Kidney (tissue), 13 donors: ENCODE measurements at regions not wholly inside any gene's neighbourhood (a gene's known extent, or its start where the extent isn't known, plus 50 kb on each side); places are given as distances from the start of the nearest gene placed in this dataset.

Experiments used
- DNase-seq, 5 donors: peaks; one replicate each; pipeline ENCODE4 v3.0.0-alpha.2; 2013 to 2020
- FAIRE-seq: peaks from 2 replicates; lab custom pipeline; 2012; peaks lifted over from hg19 to GRCh38; lab: Jason Lieb, UNC
- H3K27ac ChIP-seq, 2 donors: one replicate each; pipeline ENCODE4 v1.7.0; 2013; ENCODE audit warnings: low read depth in 2 of 2, low read length in 2 of 2, inconsistent platforms in 1 of 2
- H3K27me3 ChIP-seq: one replicate; pipeline ENCODE4 v1.7.1; 2013; ENCODE audit warnings: low read length, inconsistent platforms; ENCODE audit not compliant: control insufficient read depth, insufficient read depth
- H3K36me3 ChIP-seq, 3 donors: one replicate each; pipeline versions ENCODE4 v1.7.0 to v1.7.1; 2013; ENCODE audit warnings: low read length in 3 of 3, control low read depth in 1 of 3, inconsistent platforms in 1 of 3; ENCODE audit not compliant: insufficient read depth in 3 of 3, control insufficient read depth in 2 of 3
- H3K4me1 ChIP-seq, 3 donors: one replicate each; pipeline versions ENCODE4 v1.7.0 to v1.7.1; 2013; ENCODE audit warnings: low read length in 3 of 3, inconsistent platforms in 1 of 3, low read depth in 1 of 3; ENCODE audit not compliant: control insufficient read depth in 2 of 3, insufficient read depth in 2 of 3
- H3K4me3 ChIP-seq, 3 donors: one replicate each; pipeline versions ENCODE4 v1.7.0 to v1.8.1; 2013; ENCODE audit warnings: low read length in 3 of 3, control low read depth in 1 of 3, inconsistent platforms in 1 of 3
- H3K9ac ChIP-seq, 3 donors: one replicate each; pipeline versions ENCODE4 v1.7.0 to v1.7.1; 2013; ENCODE audit warnings: low read length in 3 of 3, control low read depth in 1 of 3, inconsistent platforms in 1 of 3
- H3K9me3 ChIP-seq, 3 donors: one replicate each; pipeline versions ENCODE4 v1.7.0 to v1.7.1; 2013; ENCODE audit warnings: low read length in 3 of 3, control low read depth in 1 of 3, inconsistent platforms in 1 of 3; ENCODE audit not compliant: control insufficient read depth in 2 of 3, insufficient read depth in 1 of 3
- CTCF ChIP-seq: IDR thresholded peaks from 3 replicates; pipeline ENCODE4 v1.5.1; 2012; ENCODE audit warnings: mild to moderate bottlenecking, moderate library complexity, borderline replicate concordance; ENCODE audit not compliant: insufficient read depth; ENCODE audit errors: extremely low read depth
- intact Hi-C: fragments of 100-400 bp; cut with DNase I; formaldehyde crosslinking; loops from one replicate; pipeline ENCODE4 v1.11.1; 2022
- donor health status: control.
- donor health status: control.
- donor health status: control.
- donor health status: control.
- donor health status: control.
- donor health status: DM: yes; HTN: yes; CAD: no.
- donor health status: Normal renal cell carcinoma (clear cell type).

GRCh38 chr3:16825617-16826204, 59.0 kb upstream of the PLCL2 start:
- TF ChIP-seq CTCF: no peak
- FAIRE-seq: no peak
- Histone ChIP-seq H3K36me3 (no peaks in the 10 kb centered on the region), H3K27me3 (no peaks in the 10 kb centered on the region), H3K4me1 (no peaks in the 10 kb centered on the region), H3K9me3 (no peaks in the 10 kb centered on the region), H3K4me3 (no peak overlapping the region), H3K9ac (no peak overlapping the region), H3K27ac (no peak overlapping the region)
- no peak for DNase-seq
- intact Hi-C loops: no loop called here

- intact Hi-C loops: no loop called here
- Histone ChIP-seq H3K27ac (no peak overlapping the region), H3K36me3 (no peaks in the 10 kb centered on the region), H3K9me3 (no peaks in the 10 kb centered on the region), H3K9ac (no peak overlapping the region), H3K27me3 (no peaks in the 10 kb centered on the region), H3K4me3 (no peak overlapping the region), H3K4me1 (no peaks in the 10 kb centered on the region)
- peak; percentile 39 for TF ChIP-seq CTCF
- FAIRE-seq: no peak
- no peak for DNase-seq
These were observed 55.9 kb upstream of the PLCL2 start for GRCh38 chr3:16828815-16829214.

- intact Hi-C loops: no loop called here
- DNase-seq: no peak
- no peak for FAIRE-seq
- Histone ChIP-seq H3K4me3 (no peak overlapping the region), H3K9ac (no peak overlapping the region), H3K27me3 (no peaks in the 10 kb centered on the region), H3K4me1 (no peaks in the 10 kb centered on the region), H3K27ac (no peak overlapping the region), H3K9me3 (no peaks in the 10 kb centered on the region), H3K36me3 (no peaks in the 10 kb centered on the region)
- TF ChIP-seq CTCF: no peak
These were observed 52.9 kb upstream of the PLCL2 start for GRCh38 chr3:16831846-16832245.

- Histone ChIP-seq H3K27ac (no peak overlapping the region), H3K4me3 (no peak overlapping the region), H3K9ac (no peak overlapping the region), H3K4me1 (no peaks in the 10 kb centered on the region), H3K36me3 (no peaks in the 10 kb centered on the region), H3K27me3 (no peaks in the 10 kb centered on the region), H3K9me3 (no peaks in the 10 kb centered on the region)
- intact Hi-C loops: no loop called here
- DNase-seq (no peak), FAIRE-seq (no peak)
- TF ChIP-seq CTCF: peak; percentile 22
These were observed 50.5 kb upstream of the PLCL2 start for GRCh38 chr3:16834214-16834613.
